Osteocyte (in vitro differentiated cells): ENCODE measurements at regions not wholly inside any gene's neighbourhood (a gene's known extent, or its start where the extent isn't known, plus 50 kb on each side); places are given as distances from the start of the nearest gene placed in this dataset.

Experiments
- DNase-seq: peaks from one replicate; pipeline ENCODE4 v3.0.0; 2021; ENCODE audit warnings: mixed read lengths; ENCODE audit not compliant: unreplicated experiment; ENCODE audit errors: extremely low spot score
- H3K27ac Mint-ChIP-seq: one replicate; pipeline ENCODE4 v1.8.0; 2021; ENCODE audit warnings: mild to moderate bottlenecking, mixed read lengths; ENCODE audit not compliant: unreplicated experiment
- H3K27me3 Mint-ChIP-seq: one replicate; pipeline ENCODE4 v1.8.0; 2021; ENCODE audit warnings: mixed read lengths; ENCODE audit not compliant: unreplicated experiment
- H3K36me3 Mint-ChIP-seq: one replicate; pipeline ENCODE4 v1.8.0; 2021; ENCODE audit warnings: mixed read lengths; ENCODE audit not compliant: unreplicated experiment
- H3K4me1 Mint-ChIP-seq: one replicate; pipeline ENCODE4 v1.8.0; 2021; ENCODE audit warnings: mixed read lengths; ENCODE audit not compliant: unreplicated experiment
- H3K4me3 Mint-ChIP-seq: one replicate; pipeline ENCODE4 v1.8.0; 2021; ENCODE audit warnings: mild to moderate bottlenecking, moderate library complexity, mixed read lengths; ENCODE audit not compliant: unreplicated experiment
- H3K9me3 Mint-ChIP-seq: one replicate; pipeline ENCODE4 v1.8.0; 2021; ENCODE audit warnings: mixed read lengths; ENCODE audit not compliant: unreplicated experiment
- TF ChIP-seq, protein P1 (sequence below): fragments of 200-600 bp; sonication (generic); IDR thresholded peaks from 2 replicates; pipeline ENCODE4 v1.5.0; 2021; ENCODE audit warnings: antibody characterized with exemption, mild to moderate bottlenecking, moderate library complexity

GRCh38 chr13:73625562-73626339 is 508.5 kb downstream of the KLF12 start:
- H3K27me3 Mint-ChIP-seq = peaks cover 18% of the 10 kb centered on the region
- H3K4me3 Mint-ChIP-seq = no peak overlapping the region
- H3K27ac Mint-ChIP-seq = no peak overlapping the region
- H3K36me3 Mint-ChIP-seq = no peaks in the 10 kb centered on the region
- DNase-seq = no peak
- H3K4me1 Mint-ChIP-seq = no peaks in the 10 kb centered on the region
- no peaks in the 10 kb centered on the region for H3K9me3 Mint-ChIP-seq
- TF ChIP-seq, protein P1, sequence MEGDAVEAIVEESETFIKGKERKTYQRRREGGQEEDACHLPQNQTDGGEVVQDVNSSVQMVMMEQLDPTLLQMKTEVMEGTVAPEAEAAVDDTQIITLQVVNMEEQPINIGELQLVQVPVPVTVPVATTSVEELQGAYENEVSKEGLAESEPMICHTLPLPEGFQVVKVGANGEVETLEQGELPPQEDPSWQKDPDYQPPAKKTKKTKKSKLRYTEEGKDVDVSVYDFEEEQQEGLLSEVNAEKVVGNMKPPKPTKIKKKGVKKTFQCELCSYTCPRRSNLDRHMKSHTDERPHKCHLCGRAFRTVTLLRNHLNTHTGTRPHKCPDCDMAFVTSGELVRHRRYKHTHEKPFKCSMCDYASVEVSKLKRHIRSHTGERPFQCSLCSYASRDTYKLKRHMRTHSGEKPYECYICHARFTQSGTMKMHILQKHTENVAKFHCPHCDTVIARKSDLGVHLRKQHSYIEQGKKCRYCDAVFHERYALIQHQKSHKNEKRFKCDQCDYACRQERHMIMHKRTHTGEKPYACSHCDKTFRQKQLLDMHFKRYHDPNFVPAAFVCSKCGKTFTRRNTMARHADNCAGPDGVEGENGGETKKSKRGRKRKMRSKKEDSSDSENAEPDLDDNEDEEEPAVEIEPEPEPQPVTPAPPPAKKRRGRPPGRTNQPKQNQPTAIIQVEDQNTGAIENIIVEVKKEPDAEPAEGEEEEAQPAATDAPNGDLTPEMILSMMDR = no peak

DNA sequence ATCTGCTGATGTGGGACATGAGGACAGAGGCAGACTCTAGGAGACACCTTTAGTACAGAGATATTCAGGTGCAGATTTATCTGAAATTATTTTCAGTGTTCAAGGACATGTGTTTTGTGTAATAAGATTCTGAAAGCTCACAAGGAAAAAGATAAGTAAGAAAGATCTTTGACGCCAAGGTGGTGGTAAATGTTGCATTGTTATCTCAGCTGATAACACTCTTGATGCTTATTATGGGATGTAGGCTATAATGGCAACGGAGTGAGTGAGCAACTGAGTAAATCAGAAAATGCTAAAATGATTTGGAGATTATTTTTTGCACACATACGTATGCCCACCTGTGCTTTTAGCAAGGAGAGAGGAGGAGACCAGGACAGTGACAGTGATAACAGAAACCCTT is 510.9 kb downstream of the KLF12 start:
- H3K27me3 Mint-ChIP-seq = peaks cover 30% of the 10 kb centered on the region
- no peak for DNase-seq
- no peak overlapping the region for H3K27ac Mint-ChIP-seq
- H3K9me3 Mint-ChIP-seq = no peaks in the 10 kb centered on the region
- H3K4me1 Mint-ChIP-seq = peaks cover 5% of the 10 kb centered on the region
- TF ChIP-seq, protein P1 = no peak
- H3K4me3 Mint-ChIP-seq = no peak overlapping the region
- no peaks in the 10 kb centered on the region for H3K36me3 Mint-ChIP-seq

DNA sequence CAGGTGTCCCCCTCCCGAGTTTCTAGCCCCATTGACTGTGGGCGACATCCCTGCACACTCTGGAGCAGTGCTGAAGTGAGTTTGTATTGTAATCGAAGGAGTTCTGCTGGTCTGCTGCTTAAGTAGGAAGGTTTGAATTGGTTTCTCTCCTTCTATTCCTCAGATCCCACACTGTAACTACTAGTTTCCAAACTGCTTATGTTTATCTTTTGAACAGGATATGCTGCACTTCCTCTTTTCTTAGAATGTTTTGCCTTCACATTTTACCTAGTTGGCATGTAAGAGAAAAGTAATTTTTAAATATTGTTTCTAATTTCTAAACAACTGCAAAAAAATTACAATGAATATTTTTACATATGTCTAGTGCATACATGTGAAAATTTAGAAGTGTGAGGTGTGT is 511.8 kb downstream of the KLF12 start:
- no peak for DNase-seq
- peaks cover 6% of the 10 kb centered on the region for H3K4me1 Mint-ChIP-seq
- H3K36me3 Mint-ChIP-seq = no peaks in the 10 kb centered on the region
- TF ChIP-seq, protein P1 = no peak
- H3K9me3 Mint-ChIP-seq = no peaks in the 10 kb centered on the region
- no peak overlapping the region for H3K27ac Mint-ChIP-seq
- no peak overlapping the region for H3K4me3 Mint-ChIP-seq
- peaks cover 36% of the 10 kb centered on the region for H3K27me3 Mint-ChIP-seq

- TF ChIP-seq, protein P1 = no peak
- no peaks in the 10 kb centered on the region for H3K36me3 Mint-ChIP-seq
- DNase-seq = no peak
- H3K9me3 Mint-ChIP-seq = no peaks in the 10 kb centered on the region
- peaks cover 34% of the 10 kb centered on the region for H3K27me3 Mint-ChIP-seq
- H3K4me3 Mint-ChIP-seq = no peak overlapping the region
- H3K4me1 Mint-ChIP-seq = peaks cover 6% of the 10 kb centered on the region
- H3K27ac Mint-ChIP-seq = no peak overlapping the region
Observed at GRCh38 chr13:73618275-73618865, 515.8 kb downstream of the KLF12 start.

DNA sequence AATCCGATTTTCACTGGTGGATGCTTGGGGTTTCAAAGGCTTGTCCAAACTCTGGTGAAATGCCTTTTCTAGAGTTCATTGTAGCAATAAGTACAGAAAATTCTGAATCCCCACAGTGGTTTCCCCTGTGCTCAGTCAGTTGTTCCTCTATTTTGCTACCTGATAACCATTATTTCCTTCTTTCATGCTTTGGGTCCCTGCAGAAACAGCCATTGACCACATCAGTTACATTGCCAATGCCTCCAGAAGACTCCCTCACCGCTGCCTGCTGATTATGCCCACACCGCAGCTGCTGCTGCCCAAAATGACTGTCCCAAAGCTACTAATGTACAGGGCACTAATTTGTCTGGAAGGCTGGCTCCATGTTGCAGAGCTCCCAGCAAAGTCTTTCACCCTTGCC is 517.3 kb downstream of the KLF12 start:
- Mint-ChIP-seq H3K9me3 (no peaks in the 10 kb centered on the region), H3K36me3 (no peaks in the 10 kb centered on the region), H3K27ac (no peak overlapping the region), H3K4me3 (no peak overlapping the region), H3K4me1 (peaks cover 6% of the 10 kb centered on the region), H3K27me3 (peaks cover 32% of the 10 kb centered on the region)
- DNase-seq = no peak
- TF ChIP-seq, protein P1 = no peak
